ENCODE measurements at regions not wholly inside any gene's neighbourhood (a gene's known extent, or its start where the extent isn't known, plus 50 kb on each side); places are given as distances from the start of the nearest gene placed in this dataset.

DNA sequence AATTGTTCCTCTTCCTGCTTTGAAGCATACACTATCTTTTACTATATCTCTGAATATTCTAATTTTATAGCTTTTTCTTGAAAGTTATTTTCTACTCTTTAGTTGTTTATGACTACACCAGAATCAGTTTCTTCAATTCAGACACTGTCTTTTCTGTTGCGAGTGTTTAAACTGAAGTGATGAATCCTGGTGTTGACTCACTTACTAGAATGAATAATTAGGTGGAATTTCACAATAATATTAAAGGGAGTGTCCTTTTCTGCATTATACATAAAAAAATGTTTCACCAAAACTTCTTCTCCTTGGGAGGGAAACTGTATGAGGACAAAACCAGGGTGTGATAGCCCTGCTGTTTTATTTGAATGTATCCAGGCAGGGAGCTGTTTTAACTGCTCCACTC lies 1383.1 kb downstream of the C4orf33 start:
- TF ChIP-seq, protein P1, sequence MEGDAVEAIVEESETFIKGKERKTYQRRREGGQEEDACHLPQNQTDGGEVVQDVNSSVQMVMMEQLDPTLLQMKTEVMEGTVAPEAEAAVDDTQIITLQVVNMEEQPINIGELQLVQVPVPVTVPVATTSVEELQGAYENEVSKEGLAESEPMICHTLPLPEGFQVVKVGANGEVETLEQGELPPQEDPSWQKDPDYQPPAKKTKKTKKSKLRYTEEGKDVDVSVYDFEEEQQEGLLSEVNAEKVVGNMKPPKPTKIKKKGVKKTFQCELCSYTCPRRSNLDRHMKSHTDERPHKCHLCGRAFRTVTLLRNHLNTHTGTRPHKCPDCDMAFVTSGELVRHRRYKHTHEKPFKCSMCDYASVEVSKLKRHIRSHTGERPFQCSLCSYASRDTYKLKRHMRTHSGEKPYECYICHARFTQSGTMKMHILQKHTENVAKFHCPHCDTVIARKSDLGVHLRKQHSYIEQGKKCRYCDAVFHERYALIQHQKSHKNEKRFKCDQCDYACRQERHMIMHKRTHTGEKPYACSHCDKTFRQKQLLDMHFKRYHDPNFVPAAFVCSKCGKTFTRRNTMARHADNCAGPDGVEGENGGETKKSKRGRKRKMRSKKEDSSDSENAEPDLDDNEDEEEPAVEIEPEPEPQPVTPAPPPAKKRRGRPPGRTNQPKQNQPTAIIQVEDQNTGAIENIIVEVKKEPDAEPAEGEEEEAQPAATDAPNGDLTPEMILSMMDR (IDR thresholded peaks at IDR 0.05) = no peak
- TF ChIP-seq POLR2A (IDR thresholded peaks at IDR 0.05) = no peak
